Bronchial epithelial cell (primary cell): ENCODE measurements at regions not wholly inside any gene's neighbourhood (a gene's known extent, or its start where the extent isn't known, plus 50 kb on each side); places are given as distances from the start of the nearest gene placed in this dataset.

Experiments used
- DNase-seq: peaks from one replicate; pipeline ENCODE4 v3.0.0-alpha.2; 2010; ENCODE audit warnings: low read depth
- FAIRE-seq: peaks from 2 replicates; lab custom pipeline; 2011; peaks lifted over from hg19 to GRCh38; lab: Jason Lieb, UNC
- H3K27me3 ChIP-seq: 2 replicates; pipeline ENCODE4 v1.5.1; 2011; ENCODE audit warnings: low read length; ENCODE audit not compliant: control insufficient read depth, insufficient read depth
- H3K36me3 ChIP-seq: 2 replicates; pipeline ENCODE4 v1.5.1; 2011; ENCODE audit warnings: low read length; ENCODE audit not compliant: control insufficient read depth, insufficient read depth
- H3K4me3 ChIP-seq: 2 replicates; pipeline ENCODE4 v1.5.1; 2011; ENCODE audit warnings: mild to moderate bottlenecking, low read depth, low read length, control low read depth
- CTCF ChIP-seq: IDR thresholded peaks from 2 replicates; pipeline ENCODE4 v1.5.1; 2011; ENCODE audit warnings: mild to moderate bottlenecking, moderate library complexity, low read length, control low read depth, inconsistent platforms; ENCODE audit not compliant: insufficient read depth, severe bottlenecking

GRCh38 chr10:118522791-118523498, 72.5 kb downstream of the PRLHR start:
- H3K4me3 ChIP-seq, result no peak overlapping the region
- TF ChIP-seq CTCF, result no peak
- peak; percentile 99 for DNase-seq
- FAIRE-seq, result peak; percentile 87
- no peaks in the 10 kb centered on the region for H3K27me3 ChIP-seq
- H3K36me3 ChIP-seq, result no peaks in the 10 kb centered on the region

- no peak for TF ChIP-seq CTCF
- Histone ChIP-seq H3K4me3 (no peak overlapping the region), H3K36me3 (no peaks in the 10 kb centered on the region), H3K27me3 (no peaks in the 10 kb centered on the region)
- FAIRE-seq (no peak), DNase-seq (no peak)
These were observed 73.9 kb downstream of the PRLHR start for GRCh38 chr10:118521415-118522117.

- DNase-seq, result no peak
- TF ChIP-seq CTCF, result no peak
- Histone ChIP-seq H3K4me3 (no peak overlapping the region), H3K36me3 (no peaks in the 10 kb centered on the region), H3K27me3 (no peaks in the 10 kb centered on the region)
- no peak for FAIRE-seq
These were observed 75.2 kb downstream of the PRLHR start for GRCh38 chr10:118520116-118520742.

GRCh38 chr10:118518095-118518494, 77.4 kb downstream of the PRLHR start:
- H3K4me3 ChIP-seq, result no peak overlapping the region
- H3K27me3 ChIP-seq, result no peaks in the 10 kb centered on the region
- no peaks in the 10 kb centered on the region for H3K36me3 ChIP-seq
- no peak for TF ChIP-seq CTCF
- DNase-seq, result no peak
- FAIRE-seq, result no peak

GRCh38 chr10:118516716-118517115, 78.7 kb downstream of the PRLHR start:
- Histone ChIP-seq H3K4me3 (no peak overlapping the region), H3K36me3 (no peaks in the 10 kb centered on the region), H3K27me3 (no peaks in the 10 kb centered on the region)
- FAIRE-seq, result no peak
- no peak for TF ChIP-seq CTCF
- DNase-seq, result no peak
